Esophagus mucosa (tissue), 1 donor: ENCODE measurements at regions not wholly inside any gene's neighbourhood (a gene's known extent, or its start where the extent isn't known, plus 50 kb on each side); places are given as distances from the start of the nearest gene placed in this dataset.

Experiments
- ATAC-seq: fragments of 200-7000 bp; cut with Tn5 transposase; one replicate; pipeline ENCODE4 v1.9.1; 2020
- donor health status: DM: yes; HTN: yes; CAD: no.

GRCh38 chr1:194214735-194215134 is 1028.3 kb upstream of the B3GALT2 start:
- ATAC-seq, result no peak

GRCh38 chr1:194209920-194210319 is 1023.5 kb upstream of the B3GALT2 start:
- no peak for ATAC-seq

- no peak for ATAC-seq
These were observed 1022.3 kb upstream of the B3GALT2 start for GRCh38 chr1:194208674-194209073.

- ATAC-seq, result no peak
These were observed 1010.1 kb upstream of the B3GALT2 start for GRCh38 chr1:194196562-194196961.

GRCh38 chr1:194194724-194195123 is 1008.3 kb upstream of the B3GALT2 start:
- no peak for ATAC-seq

- ATAC-seq, result no peak
These were observed 998.6 kb upstream of the B3GALT2 start for GRCh38 chr1:194184974-194185373.

GRCh38 chr1:194184425-194184824 is 998.0 kb upstream of the B3GALT2 start:
- no peak for ATAC-seq

- ATAC-seq, result no peak
These were observed 995.4 kb upstream of the B3GALT2 start for GRCh38 chr1:194181845-194182244.

GRCh38 chr1:194176212-194176611 is 989.8 kb upstream of the B3GALT2 start:
- ATAC-seq, result no peak

- no peak for ATAC-seq
These were observed 988.8 kb upstream of the B3GALT2 start for GRCh38 chr1:194175251-194175650.

GRCh38 chr1:194174528-194174927 is 988.1 kb upstream of the B3GALT2 start:
- ATAC-seq, result no peak

- ATAC-seq, result no peak
These were observed 985.2 kb upstream of the B3GALT2 start for GRCh38 chr1:194171596-194171995.

- no peak for ATAC-seq
These were observed 981.7 kb upstream of the B3GALT2 start for GRCh38 chr1:194167956-194168640.

GRCh38 chr1:194164755-194165154 is 978.3 kb upstream of the B3GALT2 start:
- ATAC-seq, result no peak

GRCh38 chr1:194161591-194161990 is 975.2 kb upstream of the B3GALT2 start:
- ATAC-seq, result no peak

- ATAC-seq, result no peak
These were observed 973.5 kb upstream of the B3GALT2 start for GRCh38 chr1:194159941-194160340.

GRCh38 chr1:194155962-194156361 is 969.5 kb upstream of the B3GALT2 start:
- ATAC-seq, result no peak

GRCh38 chr1:194151056-194151455 is 964.6 kb upstream of the B3GALT2 start:
- no peak for ATAC-seq

- no peak for ATAC-seq
These were observed 963.8 kb upstream of the B3GALT2 start for GRCh38 chr1:194150242-194150641.

GRCh38 chr1:194133152-194133551 is 946.7 kb upstream of the B3GALT2 start:
- ATAC-seq, result no peak

- no peak for ATAC-seq
These were observed 931.7 kb upstream of the B3GALT2 start for GRCh38 chr1:194118086-194118485.

GRCh38 chr1:194117582-194117981 is 931.2 kb upstream of the B3GALT2 start:
- ATAC-seq, result no peak

GRCh38 chr1:194114288-194114687 is 927.9 kb upstream of the B3GALT2 start:
- ATAC-seq, result no peak

- ATAC-seq, result no peak
These were observed 919.0 kb upstream of the B3GALT2 start for GRCh38 chr1:194105381-194105780.

GRCh38 chr1:194104247-194104844 is 917.9 kb upstream of the B3GALT2 start:
- ATAC-seq, result no peak
